GM21723 (cell line): ENCODE measurements at regions not wholly inside any gene's neighbourhood (a gene's known extent, or its start where the extent isn't known, plus 50 kb on each side); places are given as distances from the start of the nearest gene placed in this dataset.

ENCODE experiments used
- ATAC-seq: cut with Tn5 transposase; IDR thresholded peaks from one replicate; pipeline ENCODE4 v1.9.1; 2021; ENCODE audit warnings: mild to moderate bottlenecking, moderate library complexity; ENCODE audit not compliant: unreplicated experiment

DNA sequence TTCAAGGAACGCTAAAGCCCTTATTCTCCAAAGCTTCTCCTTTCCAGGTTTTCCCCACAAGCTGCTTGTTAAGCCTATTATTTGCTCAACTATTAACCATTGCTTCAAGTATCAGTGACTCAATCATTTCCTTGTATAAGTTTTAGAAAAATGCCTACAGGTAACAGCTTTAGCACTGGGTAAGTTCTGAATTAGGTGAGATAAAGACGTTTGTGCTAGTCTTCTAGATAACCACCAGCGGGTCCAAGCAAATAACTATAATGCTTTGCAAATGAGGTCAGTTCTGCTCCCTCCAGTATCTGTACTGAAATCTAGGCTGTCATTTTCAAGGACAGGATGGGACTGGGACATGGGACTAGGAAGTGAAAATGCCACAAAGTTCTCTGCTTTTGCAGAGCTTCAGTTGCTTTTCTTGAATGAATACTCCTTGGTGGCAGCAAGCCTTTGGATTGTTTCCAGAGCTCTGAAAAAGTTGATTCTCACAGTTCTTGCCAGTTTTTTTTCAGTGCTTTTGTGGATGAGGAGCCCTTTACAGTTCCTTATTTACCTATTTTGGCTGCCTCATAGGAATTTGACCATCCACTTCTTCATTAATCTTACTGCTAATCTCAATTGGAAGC, 1487.7 kb downstream of the EFNB2 start:
- ATAC-seq, result no peak

- no peak for ATAC-seq
Measured at GRCh38 chr13:105037110-105037509, 1498.4 kb downstream of the EFNB2 start.

- ATAC-seq, result no peak
Measured at GRCh38 chr13:105035092-105035491, 1500.4 kb downstream of the EFNB2 start.

GRCh38 chr13:105033999-105034398, 1501.5 kb downstream of the EFNB2 start:
- no peak for ATAC-seq

DNA sequence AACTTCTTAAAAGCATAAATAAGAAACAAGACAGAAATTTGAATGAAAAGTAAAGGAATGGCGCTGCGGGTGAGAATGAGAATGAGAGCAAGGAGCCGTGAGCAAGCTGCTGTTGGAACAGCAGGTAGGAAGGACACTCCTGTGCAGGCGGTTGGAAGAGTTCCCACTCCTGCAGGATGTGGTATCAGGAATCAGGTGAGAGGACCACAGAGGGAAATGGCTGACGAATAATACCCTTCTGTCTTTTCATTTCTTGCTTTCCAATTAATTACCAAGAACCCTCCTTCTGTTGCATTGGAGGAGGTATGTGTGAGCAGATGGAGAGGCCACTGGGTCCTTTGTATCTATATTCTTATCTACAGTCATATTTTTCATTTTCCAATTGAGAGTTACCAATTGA, 1504.2 kb downstream of the EFNB2 start:
- ATAC-seq, result no peak

DNA sequence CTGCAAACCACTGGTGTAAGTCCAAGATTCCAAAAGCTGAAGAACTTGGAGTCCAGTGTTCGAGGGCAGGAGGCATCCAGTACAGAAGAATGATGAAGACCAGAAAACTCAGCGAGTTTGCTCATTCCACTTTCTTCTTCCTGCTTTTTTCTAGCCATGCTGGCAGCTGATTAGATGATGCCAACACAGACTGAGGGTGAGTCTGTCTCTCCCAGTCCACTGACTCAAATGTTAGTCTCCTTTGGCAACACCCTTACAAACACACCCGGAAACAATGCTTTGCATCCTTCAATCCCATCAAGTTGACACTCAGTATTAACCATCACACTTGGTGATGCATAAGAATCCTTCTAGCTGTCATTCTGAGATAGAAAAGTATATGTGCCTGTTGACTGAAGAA, 1504.6 kb downstream of the EFNB2 start:
- ATAC-seq, result no peak

GRCh38 chr13:105019073-105019472, 1516.4 kb downstream of the EFNB2 start:
- ATAC-seq, result no peak

- no peak for ATAC-seq
Measured at GRCh38 chr13:105016266-105016665, 1519.2 kb downstream of the EFNB2 start.

GRCh38 chr13:105008604-105009003, 1526.9 kb downstream of the EFNB2 start:
- ATAC-seq, result no peak

GRCh38 chr13:105007166-105007808, 1528.2 kb downstream of the EFNB2 start:
- no peak for ATAC-seq

DNA sequence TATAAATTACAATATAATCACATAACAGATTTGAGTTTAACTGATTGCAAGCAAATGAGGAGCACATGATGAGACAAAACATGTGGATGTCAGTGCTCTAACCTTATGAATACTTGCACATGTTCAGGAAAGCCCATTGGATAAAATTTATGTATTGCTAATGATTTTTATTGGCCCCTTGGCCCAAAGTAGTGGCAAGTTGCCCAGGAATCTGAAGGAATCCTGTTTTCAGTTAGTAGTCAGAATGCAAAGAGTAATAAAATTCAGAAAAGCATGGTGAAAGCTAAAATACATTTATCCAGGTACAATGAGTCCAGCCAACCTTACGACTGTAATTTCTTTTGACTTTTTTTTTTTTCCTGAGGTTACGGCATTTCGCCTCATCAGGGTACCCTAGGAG, 1539.4 kb downstream of the EFNB2 start:
- no peak for ATAC-seq

- ATAC-seq, result no peak
Measured at GRCh38 chr13:104993708-104994107, 1541.8 kb downstream of the EFNB2 start.

DNA sequence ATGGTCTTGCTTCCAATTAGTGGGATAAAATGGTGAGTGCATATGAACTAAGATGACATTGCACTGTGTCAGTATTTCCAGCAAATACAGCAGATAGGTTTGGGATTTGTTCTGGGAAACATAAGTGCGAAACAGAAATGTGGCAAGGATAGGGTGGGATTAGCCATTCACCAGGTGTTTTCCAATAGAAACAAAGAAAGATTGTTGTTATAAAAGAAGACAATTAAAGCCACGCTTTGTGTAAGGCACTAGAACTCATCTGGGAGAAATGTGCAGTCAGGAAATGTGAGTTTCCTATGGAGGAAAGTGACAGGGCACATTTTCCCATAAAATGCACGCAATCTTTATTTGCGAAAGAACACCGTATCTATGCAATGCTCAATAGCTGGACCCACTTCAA, 1547.8 kb downstream of the EFNB2 start:
- no peak for ATAC-seq

- peak; percentile 83 for ATAC-seq
Measured at GRCh38 chr13:104984296-104984818, 1551.1 kb downstream of the EFNB2 start.

DNA sequence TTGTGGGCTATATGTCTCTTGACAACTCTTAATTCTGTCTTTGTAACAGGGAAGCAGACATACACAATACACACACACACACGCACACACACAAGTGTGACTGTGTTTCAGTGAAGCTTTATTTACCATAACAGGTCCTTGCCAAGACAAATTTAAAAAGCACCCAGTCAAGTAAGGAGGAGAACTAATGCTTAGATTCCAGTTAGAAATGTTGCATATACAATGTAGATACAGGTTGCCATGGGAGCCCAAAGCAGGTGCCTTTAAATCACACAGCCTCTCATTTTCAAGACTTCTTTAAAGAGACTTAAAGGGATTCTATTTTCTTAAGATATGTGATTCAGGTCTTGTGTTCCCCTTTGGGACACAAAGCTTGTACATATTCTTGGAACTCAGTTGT, 1551.9 kb downstream of the EFNB2 start:
- ATAC-seq, result no peak

DNA sequence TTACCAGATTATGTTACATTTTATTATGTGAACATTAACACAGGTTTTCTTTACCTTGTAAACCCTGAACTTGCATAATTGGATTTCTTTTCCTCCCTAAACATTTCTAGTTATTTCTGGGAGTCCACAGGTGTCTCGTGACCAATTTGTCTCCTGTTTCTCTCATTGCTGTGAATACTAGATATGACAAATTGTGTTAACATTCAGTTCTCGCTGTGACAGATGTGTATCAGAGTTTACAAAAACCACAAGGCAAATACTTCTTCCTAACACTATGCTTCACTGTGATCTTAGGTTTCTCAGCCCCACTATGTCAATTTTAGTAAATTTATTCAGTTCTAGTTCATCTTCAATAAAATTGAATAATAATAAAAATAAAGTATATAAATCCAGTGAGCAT, 1554.9 kb downstream of the EFNB2 start:
- ATAC-seq, result no peak

DNA sequence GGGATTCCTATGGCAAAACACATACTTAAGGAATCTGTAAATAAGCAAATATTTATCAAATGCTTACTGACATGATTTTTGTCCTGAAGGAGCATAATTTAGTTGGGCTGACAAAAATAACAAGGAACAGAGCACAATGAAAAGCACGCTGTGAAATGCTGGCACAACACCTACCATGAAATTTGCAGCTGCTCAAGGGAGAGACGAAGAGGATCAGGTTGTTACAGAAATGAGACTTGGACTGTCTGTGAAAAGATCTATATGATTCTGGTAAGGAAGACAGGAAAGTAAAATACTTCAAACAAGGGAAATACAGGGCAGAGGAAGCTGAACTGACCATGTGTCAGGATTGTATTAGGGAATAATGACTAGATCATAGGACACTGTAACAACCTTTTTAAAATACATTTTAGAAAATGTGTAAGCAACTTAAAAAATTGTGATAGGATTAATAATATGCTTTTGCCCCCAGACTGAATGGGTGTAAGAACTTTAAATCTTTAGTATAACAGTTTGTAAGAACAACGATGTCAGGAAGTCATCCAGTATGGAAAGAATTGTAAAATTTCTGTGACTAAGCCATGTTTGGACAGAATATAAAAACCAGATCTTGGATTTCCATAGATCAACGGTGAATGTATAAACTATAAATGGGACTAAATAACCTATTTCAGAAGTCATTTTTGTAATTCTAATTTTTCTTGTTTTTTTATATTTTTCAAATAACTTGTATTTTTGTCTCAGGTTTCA, 1556.0 kb downstream of the EFNB2 start:
- ATAC-seq, result no peak

- ATAC-seq, result no peak
Measured at GRCh38 chr13:104976986-104977385, 1558.5 kb downstream of the EFNB2 start.

GRCh38 chr13:104975272-104975671, 1560.2 kb downstream of the EFNB2 start:
- peak; percentile 68 for ATAC-seq

- no peak for ATAC-seq
Measured at GRCh38 chr13:104968876-104969275, 1566.6 kb downstream of the EFNB2 start.

GRCh38 chr13:104967836-104968630, 1567.4 kb downstream of the EFNB2 start:
- no peak for ATAC-seq
